ENCODE measurements at regions not wholly inside any gene's neighbourhood (a gene's known extent, or its start where the extent isn't known, plus 50 kb on each side); places are given as distances from the start of the nearest gene placed in this dataset.

DNA sequence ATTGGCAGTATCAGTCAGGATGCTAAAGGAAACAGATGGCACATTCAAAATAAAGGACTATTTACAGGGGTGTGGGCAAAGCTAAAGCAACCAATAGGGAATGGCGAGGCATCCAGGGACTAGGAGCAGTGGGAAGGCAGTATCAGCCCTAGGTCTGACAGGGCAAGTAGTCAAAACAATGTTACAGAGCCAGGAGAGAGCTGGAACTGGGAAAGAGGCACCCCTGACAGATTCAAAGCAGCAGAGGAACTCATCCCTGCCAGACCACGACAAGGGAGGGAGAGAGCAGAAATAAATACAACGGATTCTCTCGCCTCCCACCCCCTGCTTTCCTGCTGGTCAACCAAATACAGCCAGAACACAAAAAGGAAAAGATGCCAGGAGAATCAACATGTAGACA lies 371.5 kb downstream of the NR2F1-AS1 start:
- H3K4me3 ChIP-seq (ENCODE audit: low read depth, low read length) = no peak overlapping the region
- no peak for TF ChIP-seq CTCF (IDR thresholded peaks at IDR 0.05; ENCODE audit: low read depth, low read length)

DNA sequence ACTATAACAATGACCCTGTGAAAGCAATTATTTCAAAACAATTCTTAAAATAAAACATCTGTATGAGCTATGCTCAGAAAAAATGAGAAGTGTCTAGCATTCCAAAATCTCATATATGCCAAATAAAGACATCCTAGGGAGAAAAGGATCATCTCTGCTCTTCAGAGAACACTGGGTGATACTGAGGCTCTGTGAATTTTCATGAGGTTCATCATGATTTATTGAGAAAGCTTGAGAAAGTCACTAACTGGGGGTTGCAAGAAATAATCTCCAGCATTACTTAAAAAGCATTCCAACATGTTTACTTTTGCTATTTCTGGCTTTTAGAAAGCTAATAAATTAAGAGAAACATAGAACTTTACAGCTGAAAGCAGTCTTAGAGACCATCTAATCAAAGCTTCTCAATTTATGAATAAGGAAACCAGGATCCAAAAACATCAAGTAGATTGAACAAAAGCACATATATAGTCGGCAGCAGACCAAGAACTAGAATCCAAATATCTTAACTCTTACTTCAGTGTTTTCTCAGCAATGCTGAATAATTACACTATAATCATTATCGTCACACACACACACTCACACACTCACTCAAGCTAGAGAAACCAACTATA lies 372.8 kb downstream of the NR2F1-AS1 start:
- no peak overlapping the region for H3K4me3 ChIP-seq (ENCODE audit: low read depth, low read length)
- no peak for TF ChIP-seq CTCF (IDR thresholded peaks at IDR 0.05; ENCODE audit: low read depth, low read length)

DNA sequence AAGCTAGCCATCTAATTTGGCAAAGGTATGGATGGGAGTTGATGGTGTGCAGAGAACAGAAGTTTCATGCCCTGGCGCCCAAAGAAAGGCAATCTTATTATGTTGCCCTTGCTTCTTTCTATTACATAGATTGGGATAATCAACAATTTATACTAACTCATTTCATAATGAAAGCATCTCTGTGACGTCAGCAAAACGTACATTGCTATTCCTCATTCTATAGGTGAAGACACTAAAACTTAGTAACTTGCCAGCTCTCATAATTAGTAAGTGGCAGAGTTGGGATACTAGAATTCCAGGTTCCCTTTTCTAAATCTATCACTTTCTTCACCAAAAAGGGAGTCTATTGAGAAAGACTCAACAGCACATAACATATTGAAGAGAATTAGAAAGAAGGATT lies 374.8 kb downstream of the NR2F1-AS1 start:
- no peak overlapping the region for H3K4me3 ChIP-seq (ENCODE audit: low read depth, low read length)
- TF ChIP-seq CTCF (IDR thresholded peaks at IDR 0.05; ENCODE audit: low read depth, low read length) = no peak

DNA sequence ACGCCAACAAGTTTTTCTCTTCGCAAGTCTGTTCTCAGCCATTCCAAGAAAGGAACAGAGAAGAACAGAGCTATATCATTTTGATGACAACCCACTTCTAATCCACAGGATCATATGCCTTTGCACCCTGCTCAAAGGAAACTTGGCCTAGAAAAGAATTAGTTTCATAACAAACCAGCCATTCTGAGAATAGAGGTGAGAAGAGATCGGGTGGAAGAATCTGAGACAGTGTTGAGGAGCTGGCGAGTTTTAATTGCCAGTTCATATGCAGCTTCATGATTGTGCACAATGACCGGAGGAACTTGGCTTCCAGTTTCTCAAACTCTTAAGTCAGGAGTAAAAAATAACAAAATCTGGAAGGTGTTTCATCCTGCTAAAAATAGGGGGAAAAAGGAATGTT lies 380.0 kb downstream of the NR2F1-AS1 start:
- no peak for TF ChIP-seq CTCF (IDR thresholded peaks at IDR 0.05; ENCODE audit: low read depth, low read length)
- no peak overlapping the region for H3K4me3 ChIP-seq (ENCODE audit: low read depth, low read length)

GRCh38 chr5:93196986-93197385 lies 384.0 kb downstream of the NR2F1-AS1 start:
- TF ChIP-seq CTCF (IDR thresholded peaks at IDR 0.05; ENCODE audit: low read depth, low read length) = no peak

DNA sequence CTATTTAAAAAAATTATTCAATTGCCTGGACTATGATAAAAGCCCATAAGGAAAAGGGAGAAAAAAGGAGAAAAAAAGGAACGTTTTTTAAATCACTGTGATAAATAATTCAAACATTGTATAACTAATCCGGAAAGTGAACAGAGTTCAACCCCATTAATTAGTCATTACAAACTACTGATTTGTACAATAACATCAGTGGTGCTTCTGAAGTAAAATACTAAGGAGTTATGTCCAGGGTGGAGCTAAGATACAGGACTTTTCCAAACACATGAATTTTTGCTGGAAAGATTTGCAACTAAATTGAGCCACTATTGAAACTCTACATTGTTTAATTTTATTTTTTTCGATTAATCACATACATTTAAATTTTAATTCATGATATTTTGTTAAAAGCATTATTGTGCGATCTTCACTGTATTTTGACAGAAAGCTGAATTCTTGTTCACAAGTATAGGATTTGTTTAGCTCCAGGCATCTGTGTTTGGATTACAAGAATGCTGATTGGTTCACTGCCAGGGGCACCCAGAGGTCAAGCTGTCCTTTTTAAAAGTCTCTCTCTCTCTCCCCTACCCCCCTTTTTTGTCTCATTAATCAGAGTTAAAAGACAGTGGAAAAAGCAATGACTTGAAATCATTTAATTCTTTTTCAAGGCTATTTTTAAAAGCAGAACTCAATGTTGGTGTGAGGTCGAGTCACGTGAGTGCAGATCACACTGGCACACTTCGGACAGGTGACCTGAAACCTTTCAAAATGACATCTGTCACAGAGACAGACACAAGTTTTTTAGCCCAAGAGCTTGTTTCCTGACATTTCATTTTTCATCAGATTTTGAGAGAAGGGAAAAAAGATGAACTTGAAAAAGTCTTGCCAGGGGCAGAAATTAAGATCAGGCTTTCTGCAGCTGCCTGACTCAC lies 387.3 kb downstream of the NR2F1-AS1 start:
- TF ChIP-seq CTCF (IDR thresholded peaks at IDR 0.05; ENCODE audit: low read depth, low read length) = no peak
- H3K4me3 ChIP-seq (ENCODE audit: low read depth, low read length) = no peak overlapping the region

More at GRCh38 chr5:93196986-93197385, 384.0 kb downstream of the NR2F1-AS1 start:
- H3K4me3 ChIP-seq (ENCODE audit: low read depth, low read length) = no peak overlapping the region

- TF ChIP-seq CTCF (IDR thresholded peaks at IDR 0.05; ENCODE audit: low read depth, low read length) = no peak
- no peak overlapping the region for H3K4me3 ChIP-seq (ENCODE audit: low read depth, low read length)
These were observed 388.3 kb downstream of the NR2F1-AS1 start for GRCh38 chr5:93192683-93193082.

Data from WI38 (cell line).